ENCODE measurements at regions not wholly inside any gene's neighbourhood (a gene's known extent, or its start where the extent isn't known, plus 50 kb on each side); places are given as distances from the start of the nearest gene placed in this dataset.

DNA sequence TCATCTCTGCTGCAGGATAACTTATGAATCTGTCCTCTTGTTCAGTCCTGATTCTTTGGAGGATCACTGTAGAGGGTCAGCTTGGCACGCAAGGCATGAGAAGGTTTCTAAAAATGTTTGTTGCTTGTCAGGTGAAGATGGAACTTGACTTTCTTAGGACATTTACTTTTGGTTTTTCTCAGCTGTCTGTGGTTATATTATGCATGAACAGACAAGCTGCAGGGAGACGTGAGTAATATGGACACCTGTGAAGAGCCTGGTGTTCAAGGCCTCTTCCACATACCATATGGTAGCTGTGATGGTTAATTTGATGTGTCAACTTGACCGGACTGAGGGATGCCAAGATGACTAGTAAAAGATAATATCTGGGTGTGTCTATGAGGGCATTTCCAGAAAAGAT lies 270.2 kb upstream of the CPHXL start:
- H3K4me3 ChIP-seq (replicated peaks in 1 of 3; ENCODE audit: insufficient read depth in 1 of 3, low read depth in 2 of 3, low read length in 3 of 3), result no peak overlapping the region
- ATAC-seq (no peak), DNase-seq (ENCODE audit: low spot score) (no peak), FAIRE-seq (no peak)
- no peaks in the 10 kb centered on the region for H3K4me1 ChIP-seq (ENCODE audit: insufficient read depth, low read length)
- H3K9me3 ChIP-seq (ENCODE audit: low read length), result no peaks in the 10 kb centered on the region
- H3K36me3 ChIP-seq (replicated peaks in 1 of 2; ENCODE audit: control insufficient read depth in 1 of 2, insufficient read depth in 2 of 2, low read length in 2 of 2), result no peaks in the 10 kb centered on the region
- intact Hi-C loops (cut with micrococcal nuclease; ENCODE audit: unreplicated experiment), result no loop called here
- H3K79me2 ChIP-seq (ENCODE audit: insufficient read depth, low read length), result no peaks in the 10 kb centered on the region
- no TSS peak for BruUV-seq (replicated peaks)
- TF ChIP-seq SIN3A (IDR thresholded peaks at IDR 0.05; ENCODE audit: borderline replicate concordance, low read depth, low read length), result no peak
- no peak for TF ChIP-seq CCDC6 (CRISPR knock-in tag; IDR thresholded peaks at IDR 0.05)
- TF ChIP-seq SOX13 (IDR thresholded peaks at IDR 0.05), result no peak
- no peak for TF ChIP-seq SOX13 (CRISPR knock-in tag; conservative IDR thresholded peaks at IDR 0.05 in 1 of 2, IDR thresholded peaks at IDR 0.05 in 1 of 2)
- no peak for TF ChIP-seq MLLT10 (CRISPR knock-in tag; IDR thresholded peaks at IDR 0.05)
- no peak for TF ChIP-seq ZNF3 (CRISPR knock-in tag; IDR thresholded peaks at IDR 0.05)
- no peak for TF ChIP-seq TSC22D2 (CRISPR knock-in tag; IDR thresholded peaks at IDR 0.05; ENCODE audit: borderline replicate concordance)
- no peak for TF ChIP-seq ZNF878 (CRISPR knock-in tag; IDR thresholded peaks at IDR 0.05)
- TF ChIP-seq HNRNPL (IDR thresholded peaks at IDR 0.05; ENCODE audit: low read depth, low read length), result no peak
- no peak for TF ChIP-seq E2F5 (CRISPR knock-in tag; conservative IDR thresholded peaks at IDR 0.05)
- TF ChIP-seq, protein P1, sequence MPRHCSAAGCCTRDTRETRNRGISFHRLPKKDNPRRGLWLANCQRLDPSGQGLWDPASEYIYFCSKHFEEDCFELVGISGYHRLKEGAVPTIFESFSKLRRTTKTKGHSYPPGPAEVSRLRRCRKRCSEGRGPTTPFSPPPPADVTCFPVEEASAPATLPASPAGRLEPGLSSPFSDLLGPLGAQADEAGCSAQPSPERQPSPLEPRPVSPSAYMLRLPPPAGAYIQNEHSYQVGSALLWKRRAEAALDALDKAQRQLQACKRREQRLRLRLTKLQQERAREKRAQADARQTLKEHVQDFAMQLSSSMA (CRISPR knock-in tag; IDR thresholded peaks at IDR 0.05), result no peak
- H2AFZ ChIP-seq (ENCODE audit: low read length), result no peak overlapping the region
- no peak overlapping the region for H3K27ac ChIP-seq (ENCODE audit: extremely low read length, insufficient read depth, low read length)
- ChIA-PET CTCF (ENCODE audit: low intra/inter-chr PET ratio, low total read pairs) (no interaction called here), POLR2A (no interaction called here)
- H3K27me3 ChIP-seq (ENCODE audit: control insufficient read depth in 1 of 2, insufficient read depth in 2 of 2, low read length in 2 of 2), result no peaks in the 10 kb centered on the region
- 8% methylated on average over 3 of the region's 3 CpGs for WGBS (ENCODE audit: low lambda C conversion rate)
- H3K4me2 ChIP-seq (ENCODE audit: low read depth, low read length), result no peak overlapping the region
- H3K9ac ChIP-seq (ENCODE audit: insufficient read depth, low read depth, low read length), result no peak overlapping the region
- H4K20me1 ChIP-seq (ENCODE audit: insufficient read depth, low read length), result no peaks in the 10 kb centered on the region
- in situ Hi-C loops (cut with HindIII; ENCODE audit: extremely low pct_ligation_motif_present, low pct_unique_long_range_greater_than_20kb), result no loop called here

Measured in HepG2 (cell line).